GM12878 (cell line): ENCODE measurements at regions not wholly inside any gene's neighbourhood (a gene's known extent, or its start where the extent isn't known, plus 50 kb on each side); places are given as distances from the start of the nearest gene placed in this dataset.

ENCODE experiments used
- ATAC-seq: fragments of 200-7000 bp; cut with Tn5 transposase; 3 replicates; pipeline ENCODE4 v1.9.1; 2020; ENCODE audit warnings: mild to moderate bottlenecking, moderate library complexity
- BruUV-seq: library from RNA; stranded (reverse); fragments of 400-500 nt; replicated peaks from 2 replicates; lab custom pipeline; 2021; lab: Mats Ljungman, UMichigan
- CTCF ChIA-PET: fragments of 300-600 bp; sonication (Branson Sonifier 250); formaldehyde crosslinking; extraction: SDS; loops from one replicate; lab custom pipeline; 2021; ENCODE audit warnings: inconsistent platforms; lab: Yijun Ruan, JAX
- POLR2A ChIA-PET: fragments of 350-600 bp; formaldehyde crosslinking; extraction: SDS; loops from one replicate; lab custom pipeline; 2021; ENCODE audit warnings: inconsistent platforms; lab: Charles Lee
- RAD21 ChIA-PET: fragments of 300-600 bp; sonication (Branson Sonifier 250); formaldehyde crosslinking; loops from one replicate; lab custom pipeline; 2023; ENCODE audit warnings: antibody characterized with exemption; ENCODE audit not compliant: unreplicated experiment; lab: Charles Lee
- SMC1A ChIA-PET: fragments of 300-600 bp; sonication (Branson Sonifier 250); formaldehyde crosslinking; loops from one replicate; lab custom pipeline; 2023; ENCODE audit not compliant: unreplicated experiment, uncharacterized antibody; lab: Charles Lee
- DNase-seq: peaks from one replicate; pipeline ENCODE4 v3.0.0-alpha.2; 2011; ENCODE audit warnings: low read depth, low spot score
- FAIRE-seq: peaks from 3 replicates; lab custom pipeline; 2011; peaks lifted over from hg19 to GRCh38; lab: Jason Lieb, UNC
- H2AFZ ChIP-seq: 2 replicates; pipeline ENCODE4 v1.6.0; 2011; ENCODE audit warnings: low read depth, low read length, control low read depth; ENCODE audit not compliant: control insufficient read depth
- H3K27ac ChIP-seq: 2 replicates; pipeline ENCODE4 v1.5.1; 2011; ENCODE audit warnings: control low read depth; ENCODE audit not compliant: control insufficient read depth, insufficient read depth
- H3K27me3 ChIP-seq, 2 experiments: replicated peaks in 1 of 2; 2 replicates each; pipeline versions ENCODE4 v1.6.0 to v1.6.1; 2011; ENCODE audit warnings: low read length in 1 of 2; ENCODE audit not compliant: control insufficient read depth in 2 of 2, insufficient read depth in 2 of 2
- H3K36me3 ChIP-seq, 2 experiments: 2 replicates each; pipeline ENCODE4 v1.5.1; 2011; ENCODE audit warnings: low read length in 1 of 2; ENCODE audit not compliant: control insufficient read depth in 2 of 2, insufficient read depth in 2 of 2
- H3K4me1 ChIP-seq: 2 replicates; pipeline ENCODE4 v1.6.1; 2011; ENCODE audit warnings: mild to moderate bottlenecking, low read length, moderate library complexity, mixed read lengths; ENCODE audit not compliant: control insufficient read depth, insufficient read depth
- H3K4me2 ChIP-seq: 2 replicates; pipeline ENCODE4 v1.6.0; 2011; ENCODE audit warnings: control low read depth; ENCODE audit not compliant: control insufficient read depth, insufficient read depth
- H3K4me3 ChIP-seq: fragments of 200-600 bp; sonication (generic); 2 replicates; pipeline ENCODE4 v1.5.1; 2016
- H3K79me2 ChIP-seq: 2 replicates; pipeline ENCODE4 v1.6.0; 2011; ENCODE audit warnings: low read length; ENCODE audit not compliant: control insufficient read depth, insufficient read depth
- H3K9ac ChIP-seq: 2 replicates; pipeline ENCODE4 v1.8.0; 2011; ENCODE audit warnings: low read length, control low read depth, mixed read lengths; ENCODE audit not compliant: control insufficient read depth, insufficient read depth
- H3K9me3 ChIP-seq: replicated peaks from 3 replicates; pipeline ENCODE4 v1.5.1; 2011; ENCODE audit warnings: mild to moderate bottlenecking, low read length; ENCODE audit not compliant: control insufficient read depth, insufficient read depth
- H4K20me1 ChIP-seq: 2 replicates; pipeline ENCODE4 v1.6.0; 2011; ENCODE audit not compliant: control insufficient read depth, insufficient read depth
- EGR1 ChIP-seq, 2 experiments: IDR thresholded peaks; 1 replicate in 1 of 2; 2 replicates in 1 of 2; pipeline ENCODE4 v1.6.1; 2011 to 2012; ENCODE audit warnings: low read depth in 2 of 2, low read length in 2 of 2, borderline replicate concordance in 1 of 2, mild to moderate bottlenecking in 1 of 2, moderate library complexity in 1 of 2
- JUNB ChIP-seq: IDR thresholded peaks from 2 replicates; pipeline ENCODE4 v1.6.1; 2016; ENCODE audit warnings: antibody characterized with exemption, mild to moderate bottlenecking
- LARP7 ChIP-seq: fragments of 450-650 bp; IDR thresholded peaks from 2 replicates; pipeline ENCODE4 v1.6.1; 2017; ENCODE audit warnings: mild to moderate bottlenecking
- MYB ChIP-seq: fragments of 150-350 bp; IDR thresholded peaks from 2 replicates; pipeline ENCODE4 v1.6.1; 2014; ENCODE audit warnings: mild to moderate bottlenecking, low read depth, low read length, borderline replicate concordance
- RAD51 ChIP-seq: fragments of 450-650 bp; IDR thresholded peaks from 2 replicates; pipeline ENCODE4 v1.6.1; 2016; ENCODE audit warnings: moderate library complexity, mild to moderate bottlenecking, inconsistent platforms
- RBBP5 ChIP-seq: fragments of 200-600 bp; sonication (generic); conservative IDR thresholded peaks from 2 replicates; pipeline ENCODE4 v1.6.1; 2016
- SREBF2 ChIP-seq: IDR thresholded peaks from 2 replicates; pipeline ENCODE4 v1.6.1; 2012; ENCODE audit warnings: mild to moderate bottlenecking, low read length
- WGBS: methylation state at CpG from one replicate; pipeline ENCODE4 v1.1.6; 2016; ENCODE audit warnings: low lambda C conversion rate; ENCODE audit not compliant: insufficient replicate concordance, insufficient coverage; ENCODE audit errors: missing lambda C conversion rate; 5-methylcytosine and 5-hydroxymethylcytosine counted together
- in situ Hi-C: fragments of 300-500 bp; cut with MboI; formaldehyde crosslinking; loops from 9 replicates; pipeline ENCODE4 v1.14.3; 2018; ENCODE audit warnings: mixed read lengths
- intact Hi-C: fragments of 100-400 bp; cut with micrococcal nuclease; formaldehyde crosslinking; loops from one replicate; pipeline ENCODE4 v1.14.2; 2022; ENCODE audit not compliant: unreplicated experiment
- TF ChIP-seq, protein P1 (sequence below): IDR thresholded peaks from 2 replicates; pipeline ENCODE4 v1.6.1; 2012; ENCODE audit warnings: low read depth, low read length, improper control_type of control experiment

DNA sequence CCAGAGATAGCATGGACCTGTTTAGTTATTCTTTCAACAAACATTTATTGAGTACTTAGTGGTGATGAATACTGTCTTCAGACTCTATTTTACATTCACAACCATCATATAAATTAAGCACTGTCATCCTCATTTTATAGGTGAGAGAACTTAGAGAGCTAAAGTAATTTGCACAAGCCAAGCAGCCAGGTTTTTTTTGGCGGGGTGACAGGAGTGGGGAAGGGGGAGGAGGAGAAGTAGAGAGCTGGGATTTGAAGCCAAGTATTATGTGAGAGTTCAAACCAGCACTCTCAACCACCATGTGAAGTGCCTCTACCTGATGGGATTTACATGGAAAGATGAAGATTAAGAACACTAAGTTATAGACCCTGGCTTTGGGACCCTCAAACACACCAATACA is 547.4 kb upstream of the IL12A start (continued):
- TF ChIP-seq, protein P1, sequence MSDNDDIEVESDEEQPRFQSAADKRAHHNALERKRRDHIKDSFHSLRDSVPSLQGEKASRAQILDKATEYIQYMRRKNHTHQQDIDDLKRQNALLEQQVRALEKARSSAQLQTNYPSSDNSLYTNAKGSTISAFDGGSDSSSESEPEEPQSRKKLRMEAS: no peak
- no peak for TF ChIP-seq EGR1 (IDR thresholded peaks at IDR 0.05; ENCODE audit: borderline replicate concordance in 1 of 2, low read depth in 2 of 2, low read length in 2 of 2)

DNA sequence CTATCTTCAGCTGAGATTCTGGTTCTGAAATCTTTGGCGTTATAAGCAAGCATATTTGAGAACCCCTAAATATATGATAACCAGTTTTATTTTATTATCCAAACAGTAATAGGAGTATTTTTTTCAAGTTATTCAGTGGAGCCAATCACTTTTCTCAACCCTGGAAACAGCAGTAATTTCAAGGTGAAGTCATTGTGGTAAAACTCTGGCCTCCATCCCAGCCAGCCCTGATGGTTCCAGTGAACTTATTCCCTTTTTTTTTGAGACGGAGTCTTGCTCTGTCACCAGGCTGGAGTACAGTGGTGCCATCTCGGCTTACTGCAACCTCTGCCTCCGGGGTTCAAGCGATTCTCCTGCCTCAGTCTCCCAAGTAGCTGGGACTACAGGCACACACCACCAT is 545.4 kb upstream of the IL12A start:
- DNase-seq (no peak), ATAC-seq (no peak), FAIRE-seq (no peak)
- no peaks in the 10 kb centered on the region for H3K9me3 ChIP-seq
- no peak overlapping the region for H2AFZ ChIP-seq
- no peaks in the 10 kb centered on the region for H4K20me1 ChIP-seq
- BruUV-seq: no TSS peak
- H3K79me2 ChIP-seq: no peaks in the 10 kb centered on the region
- H3K9ac ChIP-seq: no peak overlapping the region
- no peaks in the 10 kb centered on the region for H3K27me3 ChIP-seq
- ChIA-PET RAD21 (no interaction called here), POLR2A (no interaction called here), CTCF (no interaction called here), SMC1A (no interaction called here)
- H3K4me1 ChIP-seq: no peaks in the 10 kb centered on the region
- no peak overlapping the region for H3K4me2 ChIP-seq
- 20% methylated on average over 5 of the region's 5 CpGs for WGBS
- no peak overlapping the region for H3K27ac ChIP-seq
- TF ChIP-seq SREBF2: no peak
- no peak for TF ChIP-seq MYB
- no peak for TF ChIP-seq LARP7
- no peak for TF ChIP-seq RAD51
- in situ Hi-C loops (no loop called here), intact Hi-C loops (no loop called here)
- no peak overlapping the region for H3K4me3 ChIP-seq
- H3K36me3 ChIP-seq: no peaks in the 10 kb centered on the region

DNA sequence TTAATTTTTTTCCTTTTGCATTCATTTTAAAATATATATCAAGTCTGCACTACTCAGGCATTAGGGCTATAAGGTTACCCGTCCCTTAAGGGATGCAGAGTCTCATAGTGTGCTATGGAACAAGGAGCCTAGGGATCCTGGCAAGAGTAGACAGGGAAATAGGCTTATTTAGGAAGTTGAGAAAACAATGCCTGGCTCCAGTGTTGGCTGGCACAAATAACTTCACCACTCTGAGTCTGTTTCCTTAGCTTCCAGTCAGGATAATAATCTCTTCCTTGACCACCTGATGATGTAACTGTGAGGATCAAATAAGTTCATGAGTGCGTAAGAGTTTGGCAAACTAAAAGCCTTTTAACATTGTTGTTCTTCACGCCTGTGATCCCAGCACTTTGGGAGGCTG is 540.8 kb upstream of the IL12A start:
- RAD21 ChIA-PET: no interaction called here
- no peaks in the 10 kb centered on the region for H3K79me2 ChIP-seq
- H3K4me2 ChIP-seq: no peak overlapping the region
- H4K20me1 ChIP-seq: no peaks in the 10 kb centered on the region
- no peaks in the 10 kb centered on the region for H3K9me3 ChIP-seq
- CTCF ChIA-PET: no interaction called here
- no TSS peak for BruUV-seq
- no peak for TF ChIP-seq RBBP5
- TF ChIP-seq JUNB: no peak
- no peaks in the 10 kb centered on the region for H3K4me1 ChIP-seq
- DNase-seq (no peak), ATAC-seq (no peak), FAIRE-seq (no peak)
- no peaks in the 10 kb centered on the region for H3K27me3 ChIP-seq
- SMC1A ChIA-PET: no interaction called here
- H3K36me3 ChIP-seq: no peaks in the 10 kb centered on the region
- intact Hi-C loops (no loop called here), in situ Hi-C loops (no loop called here)
- WGBS: 15% methylated on average over 3 of the region's 3 CpGs
- no peak overlapping the region for H3K9ac ChIP-seq
- POLR2A ChIA-PET: no interaction called here
- H2AFZ ChIP-seq: no peak overlapping the region
- no peak overlapping the region for H3K27ac ChIP-seq
- H3K4me3 ChIP-seq: no peak overlapping the region
